ENCODE measurements at regions not wholly inside any gene's neighbourhood (a gene's known extent, or its start where the extent isn't known, plus 50 kb on each side); places are given as distances from the start of the nearest gene placed in this dataset.

- Mint-ChIP-seq H3K36me3 (ENCODE audit: low read depth) (no peaks in the 10 kb centered on the region), H3K4me3 (peak overlapping the region; percentile 51), H3K27ac (no peak overlapping the region), H3K9me3 (no peaks in the 10 kb centered on the region), H3K4me1 (no peaks in the 10 kb centered on the region), H3K27me3 (no peaks in the 10 kb centered on the region)
- intact Hi-C loops (cut with micrococcal nuclease): no loop called here
- no peak for DNase-seq
Observed at GRCh38 chr5:23012842-23013241, 159.7 kb upstream of the CDH12 start.

- DNase-seq: no peak
- Mint-ChIP-seq H3K27me3 (no peaks in the 10 kb centered on the region), H3K9me3 (peaks cover 6% of the 10 kb centered on the region), H3K36me3 (ENCODE audit: low read depth) (no peaks in the 10 kb centered on the region), H3K4me3 (no peak overlapping the region), H3K27ac (no peak overlapping the region), H3K4me1 (no peaks in the 10 kb centered on the region)
- intact Hi-C loops (cut with micrococcal nuclease): no loop called here
Observed at GRCh38 chr5:23007762-23008161, 154.6 kb upstream of the CDH12 start.

GRCh38 chr5:23007236-23007635, 154.1 kb upstream of the CDH12 start:
- no peak for DNase-seq
- Mint-ChIP-seq H3K4me3 (no peak overlapping the region), H3K4me1 (no peaks in the 10 kb centered on the region), H3K27me3 (no peaks in the 10 kb centered on the region), H3K9me3 (peaks cover 6% of the 10 kb centered on the region), H3K36me3 (ENCODE audit: low read depth) (no peaks in the 10 kb centered on the region), H3K27ac (no peak overlapping the region)
- intact Hi-C loops (cut with micrococcal nuclease): no loop called here

GRCh38 chr5:23001120-23001519, 148.0 kb upstream of the CDH12 start:
- H3K9me3 Mint-ChIP-seq: peaks cover 6% of the 10 kb centered on the region
- no peak for DNase-seq
- H3K27me3 Mint-ChIP-seq: no peaks in the 10 kb centered on the region
- H3K4me1 Mint-ChIP-seq: no peaks in the 10 kb centered on the region
- H3K27ac Mint-ChIP-seq: no peak overlapping the region
- H3K4me3 Mint-ChIP-seq: no peak overlapping the region
- intact Hi-C loops (cut with micrococcal nuclease): no loop called here
- no peaks in the 10 kb centered on the region for H3K36me3 Mint-ChIP-seq (ENCODE audit: low read depth)

GRCh38 chr5:22998774-22999173, 145.6 kb upstream of the CDH12 start:
- no peak overlapping the region for H3K27ac Mint-ChIP-seq
- no peaks in the 10 kb centered on the region for H3K9me3 Mint-ChIP-seq
- no peak for DNase-seq
- no peak overlapping the region for H3K4me3 Mint-ChIP-seq
- no peaks in the 10 kb centered on the region for H3K36me3 Mint-ChIP-seq (ENCODE audit: low read depth)
- intact Hi-C loops (cut with micrococcal nuclease): no loop called here
- no peaks in the 10 kb centered on the region for H3K4me1 Mint-ChIP-seq
- no peaks in the 10 kb centered on the region for H3K27me3 Mint-ChIP-seq

- Mint-ChIP-seq H3K9me3 (no peaks in the 10 kb centered on the region), H3K4me1 (no peaks in the 10 kb centered on the region), H3K36me3 (ENCODE audit: low read depth) (no peaks in the 10 kb centered on the region), H3K27me3 (no peaks in the 10 kb centered on the region), H3K4me3 (no peak overlapping the region), H3K27ac (no peak overlapping the region)
- intact Hi-C loops (cut with micrococcal nuclease): no loop called here
- DNase-seq: no peak
Observed at GRCh38 chr5:22998362-22998761, 145.2 kb upstream of the CDH12 start.

GRCh38 chr5:22988937-22989336, 135.8 kb upstream of the CDH12 start:
- no peak for DNase-seq
- no peaks in the 10 kb centered on the region for H3K27me3 Mint-ChIP-seq
- no peaks in the 10 kb centered on the region for H3K4me1 Mint-ChIP-seq
- intact Hi-C loops (cut with micrococcal nuclease): no loop called here
- H3K9me3 Mint-ChIP-seq: peaks cover 7% of the 10 kb centered on the region
- H3K27ac Mint-ChIP-seq: no peak overlapping the region
- no peaks in the 10 kb centered on the region for H3K36me3 Mint-ChIP-seq (ENCODE audit: low read depth)
- H3K4me3 Mint-ChIP-seq: no peak overlapping the region

- no peaks in the 10 kb centered on the region for H3K36me3 Mint-ChIP-seq (ENCODE audit: low read depth)
- peaks cover 7% of the 10 kb centered on the region for H3K9me3 Mint-ChIP-seq
- H3K27me3 Mint-ChIP-seq: no peaks in the 10 kb centered on the region
Observed at GRCh38 chr5:22986281-22986680, 133.1 kb upstream of the CDH12 start.

GRCh38 chr5:22985446-22985845, 132.3 kb upstream of the CDH12 start:
- Mint-ChIP-seq H3K36me3 (ENCODE audit: low read depth) (no peaks in the 10 kb centered on the region), H3K27ac (no peak overlapping the region), H3K4me3 (no peak overlapping the region), H3K9me3 (peaks cover 6% of the 10 kb centered on the region), H3K4me1 (no peaks in the 10 kb centered on the region), H3K27me3 (no peaks in the 10 kb centered on the region)
- intact Hi-C loops (cut with micrococcal nuclease): no loop called here
- no peak for DNase-seq

More at GRCh38 chr5:22986281-22986680, 133.1 kb upstream of the CDH12 start:
- H3K4me3 Mint-ChIP-seq: no peak overlapping the region
- intact Hi-C loops (cut with micrococcal nuclease): no loop called here
- H3K4me1 Mint-ChIP-seq: no peaks in the 10 kb centered on the region
- no peak overlapping the region for H3K27ac Mint-ChIP-seq
- no peak for DNase-seq

- no peak overlapping the region for H3K4me3 Mint-ChIP-seq
- H3K9me3 Mint-ChIP-seq: peaks cover 11% of the 10 kb centered on the region
- intact Hi-C loops (cut with micrococcal nuclease): no loop called here
- no peak overlapping the region for H3K27ac Mint-ChIP-seq
- DNase-seq: no peak
- no peaks in the 10 kb centered on the region for H3K27me3 Mint-ChIP-seq
- no peaks in the 10 kb centered on the region for H3K4me1 Mint-ChIP-seq
- no peaks in the 10 kb centered on the region for H3K36me3 Mint-ChIP-seq (ENCODE audit: low read depth)
Observed at GRCh38 chr5:22970956-22971618, 117.9 kb upstream of the CDH12 start.

GRCh38 chr5:22970491-22970890, 117.3 kb upstream of the CDH12 start:
- no peak overlapping the region for H3K27ac Mint-ChIP-seq
- DNase-seq: no peak
- peaks cover 11% of the 10 kb centered on the region for H3K9me3 Mint-ChIP-seq
- intact Hi-C loops (cut with micrococcal nuclease): no loop called here
- H3K36me3 Mint-ChIP-seq (ENCODE audit: low read depth): no peaks in the 10 kb centered on the region
- H3K27me3 Mint-ChIP-seq: no peaks in the 10 kb centered on the region
- no peaks in the 10 kb centered on the region for H3K4me1 Mint-ChIP-seq
- no peak overlapping the region for H3K4me3 Mint-ChIP-seq

- H3K9me3 Mint-ChIP-seq: peaks cover 11% of the 10 kb centered on the region
- H3K4me1 Mint-ChIP-seq: no peaks in the 10 kb centered on the region
- no peaks in the 10 kb centered on the region for H3K36me3 Mint-ChIP-seq (ENCODE audit: low read depth)
- intact Hi-C loops (cut with micrococcal nuclease): no loop called here
- no peaks in the 10 kb centered on the region for H3K27me3 Mint-ChIP-seq
- no peak for DNase-seq
- no peak overlapping the region for H3K4me3 Mint-ChIP-seq
- no peak overlapping the region for H3K27ac Mint-ChIP-seq
Observed at GRCh38 chr5:22968386-22968785, 115.2 kb upstream of the CDH12 start.

GRCh38 chr5:22965960-22966359, 112.8 kb upstream of the CDH12 start:
- Mint-ChIP-seq H3K9me3 (peaks cover 14% of the 10 kb centered on the region), H3K4me3 (no peak overlapping the region), H3K27ac (no peak overlapping the region), H3K36me3 (ENCODE audit: low read depth) (no peaks in the 10 kb centered on the region), H3K27me3 (no peaks in the 10 kb centered on the region), H3K4me1 (no peaks in the 10 kb centered on the region)
- intact Hi-C loops (cut with micrococcal nuclease): no loop called here
- no peak for DNase-seq

GRCh38 chr5:22964632-22965031, 111.5 kb upstream of the CDH12 start:
- Mint-ChIP-seq H3K27me3 (no peaks in the 10 kb centered on the region), H3K36me3 (ENCODE audit: low read depth) (no peaks in the 10 kb centered on the region), H3K9me3 (peaks cover 18% of the 10 kb centered on the region), H3K4me1 (no peaks in the 10 kb centered on the region), H3K27ac (no peak overlapping the region), H3K4me3 (no peak overlapping the region)
- no peak for DNase-seq
- intact Hi-C loops (cut with micrococcal nuclease): no loop called here

Measured in activated CD4-positive, alpha-beta T cell treated with anti-CD3 and anti-CD28 coated beads, Interleukin-2, amount 10 ng/mL, durations not matched to agents 24 days and 14 days (primary cell).